ENCODE measurements at regions not wholly inside any gene's neighbourhood (a gene's known extent, or its start where the extent isn't known, plus 50 kb on each side); places are given as distances from the start of the nearest gene placed in this dataset.

DNA sequence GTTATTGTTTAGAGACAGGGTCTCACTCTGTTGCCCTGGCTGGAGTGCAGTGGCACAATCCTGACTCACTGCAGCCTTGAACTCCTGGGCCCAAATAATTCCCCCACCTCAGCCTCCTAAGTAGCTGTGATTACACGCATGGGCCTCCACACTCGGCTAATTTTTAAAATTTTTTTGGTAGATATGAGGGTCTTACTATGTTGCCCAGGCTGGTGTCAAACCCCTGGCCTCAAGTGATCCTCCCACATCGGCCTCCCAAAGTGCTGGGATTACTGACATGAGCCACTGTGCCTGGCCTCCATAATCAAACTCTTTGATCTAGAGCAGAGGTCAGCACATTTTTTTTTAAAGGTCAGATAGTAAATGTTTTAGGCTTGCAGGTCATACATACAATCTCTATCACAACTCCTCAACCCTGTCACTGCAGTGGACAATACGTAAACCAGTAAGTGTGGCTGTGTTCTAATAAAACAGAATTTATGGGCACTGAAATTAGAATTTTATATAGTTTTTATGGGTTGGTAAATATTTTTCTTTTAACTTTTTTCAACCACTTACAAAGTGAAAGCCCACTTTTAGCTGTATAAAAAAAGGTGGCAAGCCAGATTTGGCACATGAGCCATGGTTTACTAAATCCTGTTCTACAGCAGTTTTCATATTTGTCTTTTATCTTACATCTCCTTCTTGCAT, 105.1 kb upstream of the RAPGEF2 start:
- H3K4me1 Mint-ChIP-seq, result peaks cover 1 to 2% of the 10 kb centered on the region in 2 donors
- DNase-seq (no peak), ATAC-seq (no peak)
- H3K4me3 Mint-ChIP-seq, result no peak overlapping the region
- H3K9me3 Mint-ChIP-seq, result no peaks in the 10 kb centered on the region
- no peaks in the 10 kb centered on the region for H3K4me1 ChIP-seq (ENCODE audit: control insufficient read depth, insufficient read depth, low read length)
- no peaks in the 10 kb centered on the region for H3K27me3 ChIP-seq (ENCODE audit: control insufficient read depth, insufficient read depth, low read length)
- H3K36me3 Mint-ChIP-seq, result no peaks in the 10 kb centered on the region
- H3K27ac Mint-ChIP-seq, result no peak overlapping the region
- H3K4me3 ChIP-seq (ENCODE audit: low read length), result no peak overlapping the region
- peaks cover 7 to 13% of the 10 kb centered on the region in 2 donors for H3K27me3 Mint-ChIP-seq (ENCODE audit: low read depth in 2 of 2)
- no peak overlapping the region for H3K27ac ChIP-seq (ENCODE audit: low read length)
- no peaks in the 10 kb centered on the region for H3K9me3 ChIP-seq (ENCODE audit: control insufficient read depth, insufficient read depth, low read length)
- intact Hi-C loops (cut with micrococcal nuclease), result no loop called here
- no peaks in the 10 kb centered on the region for H3K36me3 ChIP-seq (ENCODE audit: control insufficient read depth, insufficient read depth, low read length)
- TF ChIP-seq, protein P1, sequence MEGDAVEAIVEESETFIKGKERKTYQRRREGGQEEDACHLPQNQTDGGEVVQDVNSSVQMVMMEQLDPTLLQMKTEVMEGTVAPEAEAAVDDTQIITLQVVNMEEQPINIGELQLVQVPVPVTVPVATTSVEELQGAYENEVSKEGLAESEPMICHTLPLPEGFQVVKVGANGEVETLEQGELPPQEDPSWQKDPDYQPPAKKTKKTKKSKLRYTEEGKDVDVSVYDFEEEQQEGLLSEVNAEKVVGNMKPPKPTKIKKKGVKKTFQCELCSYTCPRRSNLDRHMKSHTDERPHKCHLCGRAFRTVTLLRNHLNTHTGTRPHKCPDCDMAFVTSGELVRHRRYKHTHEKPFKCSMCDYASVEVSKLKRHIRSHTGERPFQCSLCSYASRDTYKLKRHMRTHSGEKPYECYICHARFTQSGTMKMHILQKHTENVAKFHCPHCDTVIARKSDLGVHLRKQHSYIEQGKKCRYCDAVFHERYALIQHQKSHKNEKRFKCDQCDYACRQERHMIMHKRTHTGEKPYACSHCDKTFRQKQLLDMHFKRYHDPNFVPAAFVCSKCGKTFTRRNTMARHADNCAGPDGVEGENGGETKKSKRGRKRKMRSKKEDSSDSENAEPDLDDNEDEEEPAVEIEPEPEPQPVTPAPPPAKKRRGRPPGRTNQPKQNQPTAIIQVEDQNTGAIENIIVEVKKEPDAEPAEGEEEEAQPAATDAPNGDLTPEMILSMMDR (IDR thresholded peaks at IDR 0.05), result no peak
- 67% methylated on average over 3 of the region's 4 CpGs for WGBS (ENCODE audit: insufficient coverage)

DNA sequence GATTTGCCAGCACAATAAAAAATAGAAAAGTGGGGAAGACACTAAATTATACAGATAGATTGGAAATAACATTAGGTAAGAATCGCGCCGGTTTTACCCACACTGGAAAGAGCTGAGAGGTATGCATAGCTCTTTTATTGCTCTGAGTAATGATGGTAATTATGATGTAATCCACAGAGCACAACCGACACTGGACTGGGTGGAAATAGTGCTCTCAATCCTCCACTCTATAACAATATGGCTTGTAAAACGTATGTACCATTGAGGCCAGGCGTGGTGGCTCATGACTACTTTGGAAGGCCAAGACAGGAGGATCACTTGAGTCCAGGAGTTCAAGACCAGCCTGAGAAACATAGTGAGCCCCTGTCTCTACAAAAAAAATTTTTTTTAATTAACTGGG, 104.3 kb upstream of the RAPGEF2 start:
- no peak for DNase-seq
- no peaks in the 10 kb centered on the region for H3K9me3 ChIP-seq (ENCODE audit: control insufficient read depth, insufficient read depth, low read length)
- ATAC-seq, result no peak
- H3K27me3 ChIP-seq (ENCODE audit: control insufficient read depth, insufficient read depth, low read length), result no peaks in the 10 kb centered on the region
- H3K27me3 Mint-ChIP-seq (ENCODE audit: low read depth in 2 of 2), result peaks cover 7 to 13% of the 10 kb centered on the region in 2 donors
- peaks cover 10% of the 10 kb centered on the region in 2 donors for H3K4me1 Mint-ChIP-seq
- H3K9me3 Mint-ChIP-seq, result no peaks in the 10 kb centered on the region
- H3K36me3 Mint-ChIP-seq, result no peaks in the 10 kb centered on the region
- no peak overlapping the region for H3K27ac ChIP-seq (ENCODE audit: low read length)
- TF ChIP-seq, protein P1 (IDR thresholded peaks at IDR 0.05), result no peak
- WGBS (ENCODE audit: insufficient coverage), result 74% methylated on average over 5 of the region's 6 CpGs
- H3K4me3 ChIP-seq (ENCODE audit: low read length), result no peak overlapping the region
- H3K4me3 Mint-ChIP-seq, result no peak overlapping the region
- intact Hi-C loops (cut with micrococcal nuclease), result no loop called here
- no peaks in the 10 kb centered on the region for H3K4me1 ChIP-seq (ENCODE audit: control insufficient read depth, insufficient read depth, low read length)
- no peak overlapping the region for H3K27ac Mint-ChIP-seq
- no peaks in the 10 kb centered on the region for H3K36me3 ChIP-seq (ENCODE audit: control insufficient read depth, insufficient read depth, low read length)

DNA sequence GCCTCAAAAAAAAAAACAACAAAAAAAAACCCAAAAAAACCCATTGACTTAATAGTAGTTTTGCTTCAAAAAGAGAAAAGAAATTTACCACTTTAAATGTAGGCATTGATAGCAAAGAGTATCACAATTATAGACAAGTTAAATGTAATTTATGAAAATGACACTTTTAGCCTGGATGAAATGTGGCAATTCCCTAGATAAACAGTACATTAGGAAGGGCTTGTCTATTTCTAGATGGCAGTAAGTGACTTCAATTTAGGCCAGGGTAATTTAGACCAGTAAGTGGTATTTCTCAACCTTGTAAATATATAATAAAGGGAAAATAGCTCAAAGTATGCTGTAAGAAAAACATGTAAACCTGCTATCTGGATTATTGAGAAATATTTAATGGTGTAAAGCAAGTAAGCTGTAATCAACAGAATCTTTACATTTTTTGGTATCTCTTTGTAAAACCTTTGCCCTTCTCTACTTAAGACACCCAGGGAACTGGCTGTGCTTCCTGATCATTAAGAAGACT, 103.7 kb upstream of the RAPGEF2 start:
- H3K36me3 Mint-ChIP-seq, result no peaks in the 10 kb centered on the region
- TF ChIP-seq, protein P1 (IDR thresholded peaks at IDR 0.05), result no peak
- H3K4me3 Mint-ChIP-seq, result no peak overlapping the region
- no peak overlapping the region for H3K4me3 ChIP-seq (ENCODE audit: low read length)
- ATAC-seq, result no peak
- DNase-seq, result no peak
- peaks cover 7 to 13% of the 10 kb centered on the region in 2 donors for H3K27me3 Mint-ChIP-seq (ENCODE audit: low read depth in 2 of 2)
- H3K27me3 ChIP-seq (ENCODE audit: control insufficient read depth, insufficient read depth, low read length), result no peaks in the 10 kb centered on the region
- H3K9me3 Mint-ChIP-seq, result no peaks in the 10 kb centered on the region
- intact Hi-C loops (cut with micrococcal nuclease), result no loop called here
- no peaks in the 10 kb centered on the region for H3K36me3 ChIP-seq (ENCODE audit: control insufficient read depth, insufficient read depth, low read length)
- peaks cover 11 to 12% of the 10 kb centered on the region in 2 donors for H3K4me1 Mint-ChIP-seq
- H3K27ac ChIP-seq (ENCODE audit: low read length), result no peak overlapping the region
- H3K4me1 ChIP-seq (ENCODE audit: control insufficient read depth, insufficient read depth, low read length), result no peaks in the 10 kb centered on the region
- H3K9me3 ChIP-seq (ENCODE audit: control insufficient read depth, insufficient read depth, low read length), result no peaks in the 10 kb centered on the region
- no peak overlapping the region for H3K27ac Mint-ChIP-seq

DNA sequence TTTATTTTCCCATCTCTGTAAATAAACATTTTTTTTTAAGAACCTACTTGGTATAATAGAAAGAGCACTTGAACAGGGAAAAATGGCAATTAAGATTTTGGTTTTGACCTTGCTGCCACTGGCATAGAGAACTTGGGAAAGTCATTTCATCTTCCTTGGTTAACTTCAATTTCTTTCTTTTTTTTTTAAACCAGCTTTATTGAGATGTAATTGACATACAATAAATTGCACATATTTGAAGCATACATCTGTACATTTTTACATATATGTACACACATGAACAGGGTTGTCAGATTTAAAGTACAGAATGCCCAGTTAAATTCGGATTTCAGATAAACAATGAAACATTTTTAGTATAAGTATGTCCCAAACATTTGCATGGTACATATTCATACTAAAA, 103.0 kb upstream of the RAPGEF2 start:
- Histone ChIP-seq H3K4me3 (ENCODE audit: low read length) (no peak overlapping the region), H3K36me3 (ENCODE audit: control insufficient read depth, insufficient read depth, low read length) (no peaks in the 10 kb centered on the region), H3K9me3 (ENCODE audit: control insufficient read depth, insufficient read depth, low read length) (no peaks in the 10 kb centered on the region), H3K27me3 (ENCODE audit: control insufficient read depth, insufficient read depth, low read length) (no peaks in the 10 kb centered on the region), H3K27ac (ENCODE audit: low read length) (no peak overlapping the region), H3K4me1 (ENCODE audit: control insufficient read depth, insufficient read depth, low read length) (no peaks in the 10 kb centered on the region)
- ATAC-seq, result no peak
- TF ChIP-seq, protein P1 (IDR thresholded peaks at IDR 0.05), result no peak
- no CpG with 5 or more reads among the region's 1 CpG for WGBS (ENCODE audit: insufficient coverage)
- no peak for DNase-seq
- Mint-ChIP-seq H3K36me3 (no peaks in the 10 kb centered on the region), H3K27ac (no peak overlapping the region), H3K27me3 (ENCODE audit: low read depth in 2 of 2) (peaks cover 4 to 13% of the 10 kb centered on the region in 2 donors), H3K9me3 (no peaks in the 10 kb centered on the region), H3K4me1 (peaks cover 11 to 12% of the 10 kb centered on the region in 2 donors), H3K4me3 (no peak overlapping the region)
- intact Hi-C loops (cut with micrococcal nuclease), result no loop called here

All from natural killer cell (primary cell).